MM.1S (cell line): ENCODE measurements at regions not wholly inside any gene's neighbourhood (a gene's known extent, or its start where the extent isn't known, plus 50 kb on each side); places are given as distances from the start of the nearest gene placed in this dataset.

Experiments
- DNase-seq: peaks from one replicate; pipeline ENCODE4 v3.0.0-alpha.2; 2015
- H2AFZ ChIP-seq: fragments of 300-600 bp; sonication (generic); 2 replicates; pipeline ENCODE4 v1.6.0; 2016; ENCODE audit warnings: antibody characterized with exemption, low read length
- H3F3A ChIP-seq: fragments of 300-600 bp; sonication (generic); 2 replicates; pipeline ENCODE4 v1.6.1; 2016; ENCODE audit warnings: mild to moderate bottlenecking, antibody characterized with exemption, low read length, moderate library complexity, mixed read lengths; ENCODE audit not compliant: insufficient read depth
- H3K27ac ChIP-seq: fragments of 300-600 bp; sonication (generic); 2 replicates; pipeline ENCODE4 v1.5.1; 2016; ENCODE audit warnings: mild to moderate bottlenecking, low read length
- H3K27me3 ChIP-seq: fragments of 300-600 bp; sonication (generic); replicated peaks from 2 replicates; pipeline ENCODE4 v1.6.0; 2016; ENCODE audit warnings: low read length; ENCODE audit not compliant: insufficient read depth
- H3K36me3 ChIP-seq: fragments of 300-600 bp; sonication (generic); replicated peaks from 2 replicates; pipeline ENCODE4 v1.6.1; 2016; ENCODE audit warnings: mild to moderate bottlenecking, low read length, mixed read lengths; ENCODE audit not compliant: insufficient read depth
- H3K4me1 ChIP-seq: fragments of 300-600 bp; sonication (generic); 2 replicates; pipeline ENCODE4 v1.6.1; 2016; ENCODE audit warnings: low read length, mixed read lengths
- H3K4me2 ChIP-seq: fragments of 300-600 bp; sonication (generic); 2 replicates; pipeline ENCODE4 v1.6.0; 2016; ENCODE audit warnings: low read depth, low read length
- H3K4me3 ChIP-seq: fragments of 300-600 bp; sonication (generic); 2 replicates; pipeline ENCODE4 v1.5.1; 2016; ENCODE audit warnings: low read length, mixed read lengths
- H3K79me2 ChIP-seq: fragments of 300-600 bp; sonication (generic); 2 replicates; pipeline ENCODE4 v1.6.1; 2016; ENCODE audit warnings: mixed run types, low read length, mixed read lengths
- H3K9ac ChIP-seq: fragments of 300-600 bp; sonication (generic); 2 replicates; pipeline ENCODE4 v1.6.1; 2016; ENCODE audit warnings: low read length, mixed read lengths
- H3K9me2 ChIP-seq: fragments of 300-600 bp; sonication (generic); replicated peaks from 2 replicates; pipeline ENCODE4 v1.6.1; 2016; ENCODE audit warnings: mild to moderate bottlenecking, low read length, mixed read lengths; ENCODE audit not compliant: insufficient read depth
- H3K9me3 ChIP-seq: fragments of 300-600 bp; sonication (generic); replicated peaks from 2 replicates; pipeline ENCODE4 v1.6.1; 2016; ENCODE audit warnings: mild to moderate bottlenecking, low read length, mixed read lengths; ENCODE audit not compliant: insufficient read depth
- H4K20me1 ChIP-seq: fragments of 300-600 bp; sonication (generic); 2 replicates; pipeline ENCODE4 v1.6.1; 2016; ENCODE audit warnings: mild to moderate bottlenecking, low read length, moderate library complexity, mixed read lengths; ENCODE audit not compliant: insufficient read depth
- EZH2 ChIP-seq: fragments of 300-600 bp; sonication (generic); optimal IDR thresholded peaks from 2 replicates; pipeline ENCODE3; 2017; ENCODE audit warnings: low read depth, mild to moderate bottlenecking, antibody characterized with exemption, low read length, mixed read lengths
- EZH2phosphoT487 ChIP-seq: fragments of 300-600 bp; sonication (generic); IDR thresholded peaks from 2 replicates; pipeline ENCODE4 v1.6.1; 2018; ENCODE audit warnings: antibody characterized with exemption, low read length
- TF ChIP-seq, protein P1 (sequence below): fragments of 300-600 bp; sonication (generic); IDR thresholded peaks from 2 replicates; pipeline ENCODE4 v1.5.1; 2016; ENCODE audit warnings: antibody characterized with exemption, low read length, mixed read lengths

- H3K4me3 ChIP-seq = no peak overlapping the region
- H3F3A ChIP-seq = no peaks in the 10 kb centered on the region
- no peaks in the 10 kb centered on the region for H4K20me1 ChIP-seq
- H3K9me3 ChIP-seq = no peaks in the 10 kb centered on the region
- H3K9me2 ChIP-seq = no peaks in the 10 kb centered on the region
- H3K36me3 ChIP-seq = no peaks in the 10 kb centered on the region
- H3K27me3 ChIP-seq = no peaks in the 10 kb centered on the region
- no peak overlapping the region for H3K9ac ChIP-seq
- H3K4me1 ChIP-seq = no peaks in the 10 kb centered on the region
- H3K27ac ChIP-seq = no peak overlapping the region
- no peaks in the 10 kb centered on the region for H3K79me2 ChIP-seq
- DNase-seq = no peak
- H2AFZ ChIP-seq = no peak overlapping the region
- TF ChIP-seq EZH2 (no peak), EZH2phosphoT487 (no peak)
- TF ChIP-seq, protein P1, sequence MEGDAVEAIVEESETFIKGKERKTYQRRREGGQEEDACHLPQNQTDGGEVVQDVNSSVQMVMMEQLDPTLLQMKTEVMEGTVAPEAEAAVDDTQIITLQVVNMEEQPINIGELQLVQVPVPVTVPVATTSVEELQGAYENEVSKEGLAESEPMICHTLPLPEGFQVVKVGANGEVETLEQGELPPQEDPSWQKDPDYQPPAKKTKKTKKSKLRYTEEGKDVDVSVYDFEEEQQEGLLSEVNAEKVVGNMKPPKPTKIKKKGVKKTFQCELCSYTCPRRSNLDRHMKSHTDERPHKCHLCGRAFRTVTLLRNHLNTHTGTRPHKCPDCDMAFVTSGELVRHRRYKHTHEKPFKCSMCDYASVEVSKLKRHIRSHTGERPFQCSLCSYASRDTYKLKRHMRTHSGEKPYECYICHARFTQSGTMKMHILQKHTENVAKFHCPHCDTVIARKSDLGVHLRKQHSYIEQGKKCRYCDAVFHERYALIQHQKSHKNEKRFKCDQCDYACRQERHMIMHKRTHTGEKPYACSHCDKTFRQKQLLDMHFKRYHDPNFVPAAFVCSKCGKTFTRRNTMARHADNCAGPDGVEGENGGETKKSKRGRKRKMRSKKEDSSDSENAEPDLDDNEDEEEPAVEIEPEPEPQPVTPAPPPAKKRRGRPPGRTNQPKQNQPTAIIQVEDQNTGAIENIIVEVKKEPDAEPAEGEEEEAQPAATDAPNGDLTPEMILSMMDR = no peak
- no peak overlapping the region for H3K4me2 ChIP-seq
Measured at GRCh38 chr2:157046396-157046795, 211.1 kb upstream of the GALNT5 start.

- no peaks in the 10 kb centered on the region for H3K36me3 ChIP-seq
- no peaks in the 10 kb centered on the region for H3K9me2 ChIP-seq
- no peak overlapping the region for H3K4me2 ChIP-seq
- H3F3A ChIP-seq = peaks cover 7% of the 10 kb centered on the region
- no peaks in the 10 kb centered on the region for H3K9me3 ChIP-seq
- TF ChIP-seq, protein P1 = no peak
- no peak for TF ChIP-seq EZH2phosphoT487
- no peak for TF ChIP-seq EZH2
- peaks cover 6% of the 10 kb centered on the region; the same call in 1 of the 2 replicates for H3K4me1 ChIP-seq
- H3K27me3 ChIP-seq = no peaks in the 10 kb centered on the region
- H2AFZ ChIP-seq = no peak overlapping the region
- no peak overlapping the region for H3K4me3 ChIP-seq
- DNase-seq = no peak
- H3K27ac ChIP-seq = no peak overlapping the region
- no peaks in the 10 kb centered on the region for H4K20me1 ChIP-seq
- no peak overlapping the region for H3K9ac ChIP-seq
- no peaks in the 10 kb centered on the region for H3K79me2 ChIP-seq
Measured at GRCh38 chr2:157052685-157053224, 204.8 kb upstream of the GALNT5 start.

GRCh38 chr2:157053876-157054275 lies 203.6 kb upstream of the GALNT5 start:
- no peaks in the 10 kb centered on the region for H3K79me2 ChIP-seq
- H2AFZ ChIP-seq = no peak overlapping the region
- H3K9me2 ChIP-seq = no peaks in the 10 kb centered on the region
- H3K4me2 ChIP-seq = no peak overlapping the region
- no peaks in the 10 kb centered on the region for H3K36me3 ChIP-seq
- TF ChIP-seq EZH2phosphoT487 = no peak
- TF ChIP-seq, protein P1 = no peak
- no peak for TF ChIP-seq EZH2
- no peak overlapping the region for H3K9ac ChIP-seq
- no peak overlapping the region for H3K4me3 ChIP-seq
- H3K27ac ChIP-seq = no peak overlapping the region
- H3K4me1 ChIP-seq = peaks cover 6% of the 10 kb centered on the region; the same call in 1 of the 2 replicates
- peaks cover 7% of the 10 kb centered on the region for H3F3A ChIP-seq
- no peak for DNase-seq
- H3K9me3 ChIP-seq = no peaks in the 10 kb centered on the region
- no peaks in the 10 kb centered on the region for H3K27me3 ChIP-seq
- no peaks in the 10 kb centered on the region for H4K20me1 ChIP-seq
